DOHH2 (cell line): ENCODE measurements at regions not wholly inside any gene's neighbourhood (a gene's known extent, or its start where the extent isn't known, plus 50 kb on each side); places are given as distances from the start of the nearest gene placed in this dataset.

Experiments
- EZH2phosphoT487 ChIP-seq: fragments of 200-600 bp; sonication (generic); IDR thresholded peaks from 2 replicates; pipeline ENCODE4 v1.6.1; 2017; ENCODE audit warnings: borderline replicate concordance, mild to moderate bottlenecking, antibody characterized with exemption, low read length, moderate library complexity, mixed read lengths
- TF ChIP-seq, protein P1 (sequence below): fragments of 200-600 bp; sonication (generic); IDR thresholded peaks from one replicate; pipeline ENCODE4 v1.5.1; 2014; ENCODE audit warnings: antibody characterized with exemption, mild to moderate bottlenecking, low read depth, low read length; ENCODE audit not compliant: poor library complexity, severe bottlenecking

DNA sequence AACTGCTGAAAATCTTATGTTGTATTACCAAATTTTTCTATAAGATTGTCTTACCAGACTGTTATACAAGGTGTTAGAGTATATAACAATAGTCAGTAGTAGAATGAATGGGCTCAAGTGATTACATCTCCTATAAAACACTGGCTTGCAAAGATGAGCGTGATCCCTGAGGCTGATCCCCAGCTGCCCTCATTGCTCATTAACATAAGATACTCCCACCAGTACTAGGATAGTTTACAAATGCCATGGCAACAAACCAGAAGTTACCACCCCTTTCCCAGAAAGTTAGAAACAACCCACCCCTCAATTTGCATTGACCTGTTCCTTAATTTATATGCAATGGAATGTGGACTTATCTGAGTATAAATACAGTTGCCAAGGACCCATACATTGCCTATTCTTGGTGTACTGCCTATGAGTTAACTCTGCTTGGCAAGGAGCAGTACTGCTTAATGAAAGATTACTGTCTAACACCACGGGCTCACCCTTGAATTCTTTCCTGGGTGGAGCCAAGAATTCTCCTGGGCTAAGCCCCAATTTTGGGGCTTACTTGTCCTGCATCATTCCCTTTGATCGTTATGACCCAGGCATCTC lies 252.8 kb upstream of the CHD6 start:
- TF ChIP-seq, protein P1, sequence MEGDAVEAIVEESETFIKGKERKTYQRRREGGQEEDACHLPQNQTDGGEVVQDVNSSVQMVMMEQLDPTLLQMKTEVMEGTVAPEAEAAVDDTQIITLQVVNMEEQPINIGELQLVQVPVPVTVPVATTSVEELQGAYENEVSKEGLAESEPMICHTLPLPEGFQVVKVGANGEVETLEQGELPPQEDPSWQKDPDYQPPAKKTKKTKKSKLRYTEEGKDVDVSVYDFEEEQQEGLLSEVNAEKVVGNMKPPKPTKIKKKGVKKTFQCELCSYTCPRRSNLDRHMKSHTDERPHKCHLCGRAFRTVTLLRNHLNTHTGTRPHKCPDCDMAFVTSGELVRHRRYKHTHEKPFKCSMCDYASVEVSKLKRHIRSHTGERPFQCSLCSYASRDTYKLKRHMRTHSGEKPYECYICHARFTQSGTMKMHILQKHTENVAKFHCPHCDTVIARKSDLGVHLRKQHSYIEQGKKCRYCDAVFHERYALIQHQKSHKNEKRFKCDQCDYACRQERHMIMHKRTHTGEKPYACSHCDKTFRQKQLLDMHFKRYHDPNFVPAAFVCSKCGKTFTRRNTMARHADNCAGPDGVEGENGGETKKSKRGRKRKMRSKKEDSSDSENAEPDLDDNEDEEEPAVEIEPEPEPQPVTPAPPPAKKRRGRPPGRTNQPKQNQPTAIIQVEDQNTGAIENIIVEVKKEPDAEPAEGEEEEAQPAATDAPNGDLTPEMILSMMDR: no peak
- no peak for TF ChIP-seq EZH2phosphoT487
